ENCODE measurements at regions not wholly inside any gene's neighbourhood (a gene's known extent, or its start where the extent isn't known, plus 50 kb on each side); places are given as distances from the start of the nearest gene placed in this dataset.

GRCh38 chr4:22941688-22942375 is 249.1 kb downstream of the GBA3 start:
- no peak for DNase-seq

GRCh38 chr4:22932326-22932725 is 239.6 kb downstream of the GBA3 start:
- no peak for DNase-seq

GRCh38 chr4:22922426-22922825 is 229.7 kb downstream of the GBA3 start:
- no peak for DNase-seq

- no peak for DNase-seq
Measured at GRCh38 chr4:22921936-22922335, 229.2 kb downstream of the GBA3 start.

GRCh38 chr4:22911285-22911684 is 218.5 kb downstream of the GBA3 start:
- DNase-seq: no peak

- no peak for DNase-seq
Measured at GRCh38 chr4:22910200-22910599, 217.5 kb downstream of the GBA3 start.

GRCh38 chr4:22906045-22906444 is 213.3 kb downstream of the GBA3 start:
- no peak for DNase-seq

GRCh38 chr4:22903913-22904312 is 211.2 kb downstream of the GBA3 start:
- DNase-seq: no peak

- DNase-seq: no peak
Measured at GRCh38 chr4:22901631-22902030, 208.9 kb downstream of the GBA3 start.

- DNase-seq: no peak
Measured at GRCh38 chr4:22900876-22901275, 208.1 kb downstream of the GBA3 start.

- DNase-seq: peak in 2 of 6 experiments; percentile 7 to 8
Measured at GRCh38 chr4:22897520-22898108, 204.9 kb downstream of the GBA3 start.

- DNase-seq: no peak
Measured at GRCh38 chr4:22895482-22895881, 202.7 kb downstream of the GBA3 start.

- no peak for DNase-seq
Measured at GRCh38 chr4:22884157-22884556, 191.4 kb downstream of the GBA3 start.

- no peak for DNase-seq
Measured at GRCh38 chr4:22881411-22881810, 188.7 kb downstream of the GBA3 start.

- no peak for DNase-seq
Measured at GRCh38 chr4:22877486-22878052, 184.8 kb downstream of the GBA3 start.

- no peak for DNase-seq
Measured at GRCh38 chr4:22876270-22876669, 183.5 kb downstream of the GBA3 start.

GRCh38 chr4:22875587-22876257 is 183.0 kb downstream of the GBA3 start:
- DNase-seq: no peak

GRCh38 chr4:22874334-22874912 is 181.7 kb downstream of the GBA3 start:
- DNase-seq: no peak

- no peak for DNase-seq
Measured at GRCh38 chr4:22873899-22874298, 181.2 kb downstream of the GBA3 start.

GRCh38 chr4:22870847-22871449 is 178.2 kb downstream of the GBA3 start:
- no peak for DNase-seq

- no peak for DNase-seq
Measured at GRCh38 chr4:22869235-22869634, 176.5 kb downstream of the GBA3 start.

All from stimulated activated naive CD4-positive, alpha-beta T cell (primary cell).